Breast epithelium (tissue), 4 donors: ENCODE measurements at regions not wholly inside any gene's neighbourhood (a gene's known extent, or its start where the extent isn't known, plus 50 kb on each side); places are given as distances from the start of the nearest gene placed in this dataset.

Source experiments
- DNase-seq, 2 donors: peaks; one replicate each; pipeline ENCODE4 v3.0.0-alpha.2; 2019; ENCODE audit warnings: low spot score in 2 of 2
- H3K27ac ChIP-seq, 2 donors: fragments of 200-600 bp; sonication (generic) in 1 of 2; one replicate each; pipeline ENCODE4 v1.5.1; 2016 to 2019; ENCODE audit warnings: mild to moderate bottlenecking in 1 of 2
- H3K27me3 ChIP-seq, 2 donors: fragments of 200-600 bp; sonication (generic) in 1 of 2; one replicate each; pipeline versions ENCODE4 v1.5.1 to v1.6.0; 2017 to 2019; ENCODE audit warnings: control low read depth in 1 of 2, mild to moderate bottlenecking in 1 of 2
- H3K36me3 ChIP-seq: fragments of 200-600 bp; one replicate; pipeline ENCODE4 v1.5.1; 2019
- H3K4me1 ChIP-seq, 2 donors: fragments of 200-600 bp; sonication (generic); one replicate each; pipeline ENCODE4 v1.5.1; 2016 to 2019; ENCODE audit warnings: control low read depth in 1 of 2
- H3K4me3 ChIP-seq, 3 donors: fragments of 200-600 bp; sonication (generic); 1 replicate in 2 of 3; 2 replicates in 1 of 3; pipeline ENCODE4 v1.5.1; 2016 to 2019; ENCODE audit warnings: mild to moderate bottlenecking in 3 of 3, moderate library complexity in 2 of 3
- H3K9me3 ChIP-seq, 2 donors: fragments of 200-600 bp; sonication (generic) in 1 of 2; one replicate each; pipeline ENCODE4 v1.5.1; 2016 to 2019; ENCODE audit warnings: control low read depth in 1 of 2
- CTCF ChIP-seq, 3 donors: fragments of 450-650 bp; IDR thresholded peaks; one replicate each; pipeline ENCODE4 v1.5.1; 2016 to 2017; ENCODE audit warnings: antibody characterized with exemption in 3 of 3, mild to moderate bottlenecking in 3 of 3, moderate library complexity in 3 of 3
- POLR2A ChIP-seq: fragments of 450-650 bp; IDR thresholded peaks from one replicate; pipeline ENCODE4 v1.6.1; 2016; ENCODE audit warnings: antibody characterized with exemption, mild to moderate bottlenecking, moderate library complexity
- POLR2AphosphoS5 ChIP-seq, 3 donors: sonication (generic); formaldehyde crosslinking; IDR thresholded peaks; one replicate each; pipeline ENCODE4 v1.6.1; 2017; ENCODE audit warnings: antibody characterized with exemption in 3 of 3
- intact Hi-C: fragments of 100-400 bp; cut with DNase I; formaldehyde crosslinking; loops from one replicate; pipeline ENCODE4 v1.15.1; 2023; ENCODE audit warnings: low total_unique reads

DNA sequence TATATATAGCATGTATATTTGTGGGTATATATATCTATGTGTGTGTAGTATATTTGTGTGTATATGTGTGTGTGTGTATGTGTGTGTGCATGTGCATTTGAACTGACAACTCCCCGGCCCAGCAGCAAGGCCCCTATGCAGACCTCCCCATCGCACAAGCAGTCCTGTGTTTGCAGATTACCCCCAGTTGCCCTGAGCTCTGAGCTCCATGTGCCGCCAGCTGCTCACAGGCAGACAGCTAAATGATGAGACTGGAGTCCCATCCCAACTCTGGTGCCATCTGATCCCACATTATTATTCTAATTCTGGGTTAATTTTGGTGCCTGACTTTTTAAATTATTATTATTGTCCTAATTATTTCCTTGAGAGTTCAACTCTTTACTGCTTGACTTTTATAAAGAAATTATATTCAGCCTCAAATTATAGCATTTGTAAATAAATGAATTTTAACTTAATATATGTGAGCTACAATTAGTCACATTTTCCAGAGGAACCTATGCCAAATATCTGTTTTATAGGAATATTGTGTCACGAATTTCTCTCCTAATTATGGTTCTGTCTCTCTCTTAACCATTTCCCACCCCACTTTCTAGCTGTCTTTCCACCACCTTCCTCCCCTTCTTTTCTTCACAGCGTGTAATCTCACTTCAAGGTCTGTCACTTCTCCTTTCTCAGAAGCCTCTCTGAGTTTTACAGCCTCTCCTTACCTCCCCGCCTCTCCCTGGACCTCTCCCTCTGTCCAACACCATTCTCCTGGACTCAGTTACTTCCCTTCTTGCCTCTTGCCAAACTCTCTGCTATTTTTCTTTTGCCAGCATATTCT is 90.6 kb upstream of the SYNDIG1 start:
- H3K27ac ChIP-seq = no peak overlapping the region
- no peaks in the 10 kb centered on the region for H3K36me3 ChIP-seq
- H3K4me1 ChIP-seq = no peaks in the 10 kb centered on the region
- H3K9me3 ChIP-seq = no peaks in the 10 kb centered on the region
- H3K4me3 ChIP-seq = no peak overlapping the region
- H3K27me3 ChIP-seq = peaks cover 0 to 6% of the 10 kb centered on the region in 2 donors
- intact Hi-C loops = no loop called here
- no peak for DNase-seq
- TF ChIP-seq POLR2A (no peak), CTCF (IDR thresholded peaks at IDR 0.05) (no peak), POLR2AphosphoS5 (IDR thresholded peaks at IDR 0.05) (no peak)

DNA sequence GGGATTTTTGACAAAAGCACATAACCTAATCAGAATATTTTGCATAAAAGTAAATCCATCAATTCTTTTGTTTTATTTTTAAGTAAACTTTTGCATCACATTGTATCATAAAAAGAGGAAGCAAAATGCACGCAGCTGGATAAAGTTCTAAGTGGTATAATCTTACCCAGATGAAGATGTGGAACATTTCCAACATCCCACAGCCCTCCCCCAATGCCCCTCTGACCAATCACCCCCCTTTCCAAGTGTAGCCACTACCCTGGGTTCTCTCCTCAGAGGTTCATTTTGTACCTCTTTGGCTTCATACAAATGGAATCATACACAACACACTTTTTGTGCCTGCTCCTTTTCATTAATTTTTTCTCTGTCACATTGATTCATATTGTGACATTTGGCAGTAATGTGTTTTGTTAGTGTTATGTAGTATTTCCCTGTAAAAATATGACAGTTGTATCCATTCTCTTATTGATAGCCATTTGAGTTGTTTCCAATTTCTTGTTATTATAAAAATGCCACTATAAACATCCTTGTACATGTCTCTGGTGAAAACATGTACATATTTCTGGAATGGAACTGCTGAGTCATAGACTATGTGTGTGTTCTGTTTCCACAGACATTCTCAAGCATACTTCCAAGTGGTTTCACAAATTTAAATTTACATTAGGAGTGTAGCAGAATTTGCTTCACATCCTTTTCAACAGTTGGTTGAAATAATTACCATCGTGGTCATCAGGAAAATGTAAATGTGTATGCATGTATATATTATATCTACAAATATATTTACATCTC is 92.9 kb upstream of the SYNDIG1 start:
- H3K27me3 ChIP-seq = peaks cover 0 to 6% of the 10 kb centered on the region in 2 donors
- intact Hi-C loops = no loop called here
- H3K27ac ChIP-seq = no peak overlapping the region
- TF ChIP-seq CTCF (IDR thresholded peaks at IDR 0.05) (no peak), POLR2AphosphoS5 (IDR thresholded peaks at IDR 0.05) (no peak), POLR2A (no peak)
- no peak for DNase-seq
- H3K4me1 ChIP-seq = no peaks in the 10 kb centered on the region
- no peaks in the 10 kb centered on the region for H3K9me3 ChIP-seq
- no peaks in the 10 kb centered on the region for H3K36me3 ChIP-seq
- no peak overlapping the region for H3K4me3 ChIP-seq

- DNase-seq = no peak
- no peak overlapping the region for H3K27ac ChIP-seq
- H3K4me3 ChIP-seq = no peak overlapping the region
- TF ChIP-seq POLR2A (no peak), POLR2AphosphoS5 (IDR thresholded peaks at IDR 0.05) (no peak), CTCF (IDR thresholded peaks at IDR 0.05) (no peak)
- H3K36me3 ChIP-seq = no peaks in the 10 kb centered on the region
- no peaks in the 10 kb centered on the region for H3K4me1 ChIP-seq
- intact Hi-C loops = no loop called here
- H3K27me3 ChIP-seq = peaks cover 0 to under 1% of the 10 kb centered on the region in 2 donors
- no peaks in the 10 kb centered on the region for H3K9me3 ChIP-seq
These were observed 96.1 kb upstream of the SYNDIG1 start for GRCh38 chr20:24373372-24373771.

DNA sequence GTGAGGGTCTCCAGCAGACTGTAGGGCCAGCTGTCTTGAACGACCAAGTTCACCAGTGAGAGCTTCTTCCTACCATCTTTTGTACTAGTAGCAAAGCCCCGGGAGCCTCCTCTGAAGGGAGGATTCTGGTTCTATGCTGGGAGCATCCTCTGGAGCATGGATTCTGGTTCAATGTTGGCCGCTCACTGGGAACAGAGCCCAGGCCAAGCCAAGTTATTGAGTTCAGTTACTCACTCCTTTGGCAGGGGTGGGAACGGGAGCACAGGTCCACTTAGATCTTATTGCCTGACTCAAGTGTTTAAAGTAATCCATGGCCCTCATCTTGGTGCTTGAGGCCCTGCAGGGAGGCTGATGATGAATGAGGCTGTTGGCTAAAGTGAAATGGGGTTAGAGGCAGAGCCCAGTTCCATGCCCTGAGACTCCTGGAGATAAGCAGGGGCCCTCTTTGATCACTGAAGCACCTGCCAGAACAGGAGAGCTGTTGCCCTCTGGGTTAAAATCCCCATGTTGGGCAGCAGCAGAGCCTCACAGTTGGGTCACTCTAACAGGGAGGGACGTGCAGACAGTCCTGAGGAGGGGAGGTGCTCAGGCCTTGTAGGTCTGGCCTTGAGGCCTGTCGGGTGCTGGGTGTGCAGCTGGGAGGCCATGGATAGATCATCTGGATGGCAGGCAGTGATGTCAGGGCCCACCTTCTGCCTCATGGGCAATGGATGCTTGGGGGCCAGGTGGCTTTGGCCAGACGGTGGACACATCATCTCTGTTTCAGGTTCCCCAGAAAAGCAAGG is 98.3 kb upstream of the SYNDIG1 start:
- no peak for DNase-seq
- TF ChIP-seq POLR2A (no peak), POLR2AphosphoS5 (IDR thresholded peaks at IDR 0.05) (no peak), CTCF (IDR thresholded peaks at IDR 0.05) (no peak)
- no peaks in the 10 kb centered on the region for H3K36me3 ChIP-seq
- H3K27ac ChIP-seq = no peak overlapping the region
- intact Hi-C loops = no loop called here
- H3K27me3 ChIP-seq = peaks cover 0 to 5% of the 10 kb centered on the region in 2 donors
- no peak overlapping the region for H3K4me3 ChIP-seq
- no peaks in the 10 kb centered on the region for H3K4me1 ChIP-seq
- H3K9me3 ChIP-seq = no peaks in the 10 kb centered on the region
